IPS DF 4.7 (cell line): ENCODE measurements at regions not wholly inside any gene's neighbourhood (a gene's known extent, or its start where the extent isn't known, plus 50 kb on each side); places are given as distances from the start of the nearest gene placed in this dataset.
"Not testable (repeated sequence)": the region's sequence is repeated elsewhere in the genome, so short reads cannot be mapped to it uniquely, and the experiment has no call there.

Source experiments
- DNase-seq: peaks from one replicate; pipeline ENCODE4 v3.0.0-alpha.2; 2013; ENCODE audit warnings: low spot score; ENCODE audit errors: extremely low read depth

DNA sequence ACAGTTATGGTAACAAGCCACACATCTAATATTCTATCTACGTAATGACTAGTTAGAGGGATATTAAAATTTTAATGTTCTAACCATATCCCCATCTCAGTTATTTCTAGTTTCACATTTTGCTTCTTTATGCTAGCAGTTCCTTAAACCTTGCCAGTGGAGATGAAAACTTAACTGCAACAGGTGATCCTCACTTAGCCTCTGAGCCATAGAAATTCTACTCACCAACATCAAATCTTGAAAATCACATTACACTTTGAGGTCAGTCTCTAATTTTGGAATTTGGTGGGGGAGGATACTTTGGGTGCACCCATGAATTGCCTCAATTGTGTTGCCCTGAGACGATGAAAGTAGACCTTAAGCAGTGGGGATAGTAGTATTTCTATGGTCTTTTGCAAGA, 256.4 kb downstream of the GATA3 start:
- no peak for DNase-seq

DNA sequence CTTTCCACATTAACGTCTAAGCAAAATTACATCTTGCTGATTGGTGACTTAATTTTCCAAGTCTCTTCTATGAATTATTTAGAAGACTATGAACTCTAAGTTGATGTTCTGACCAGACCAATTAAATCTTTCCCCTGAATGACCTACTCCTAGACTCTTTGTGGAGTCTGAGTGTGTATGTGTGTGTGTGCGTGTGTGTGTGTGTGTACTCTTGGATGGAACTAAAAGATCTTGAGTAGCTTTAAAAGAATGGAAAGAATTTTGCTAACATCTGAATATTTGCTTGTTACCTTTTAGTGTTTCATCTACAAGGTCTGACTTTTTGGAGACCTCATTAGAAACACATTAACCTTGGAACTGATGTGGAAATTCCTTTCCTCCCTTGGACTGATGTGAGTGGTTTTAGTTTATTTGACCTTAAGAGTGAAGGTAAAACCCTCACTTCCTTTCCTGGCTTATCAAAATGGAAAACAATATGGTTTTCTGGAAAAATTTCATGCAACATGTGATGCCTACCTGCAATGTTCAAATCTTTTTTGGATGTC, 257.1 kb downstream of the GATA3 start:
- DNase-seq = no peak

DNA sequence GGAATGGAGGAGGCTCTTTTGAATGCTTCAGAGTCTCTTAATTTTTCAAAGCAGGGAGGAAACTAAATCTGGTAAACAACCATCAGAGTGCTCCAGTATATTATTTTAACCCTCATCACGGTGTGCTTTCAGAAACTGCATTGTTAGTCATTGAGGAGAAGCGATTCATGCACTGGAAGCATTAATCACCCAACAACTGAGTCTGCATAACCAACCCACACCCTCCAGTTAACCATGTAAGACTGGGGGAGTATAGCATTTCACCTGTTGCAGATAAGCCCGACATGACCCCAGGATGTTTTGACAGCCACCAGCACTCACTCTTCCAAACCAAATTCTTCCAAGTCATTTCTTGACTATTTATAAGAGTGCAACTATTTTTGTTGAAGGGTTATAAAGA, 257.6 kb downstream of the GATA3 start:
- DNase-seq = no peak

DNA sequence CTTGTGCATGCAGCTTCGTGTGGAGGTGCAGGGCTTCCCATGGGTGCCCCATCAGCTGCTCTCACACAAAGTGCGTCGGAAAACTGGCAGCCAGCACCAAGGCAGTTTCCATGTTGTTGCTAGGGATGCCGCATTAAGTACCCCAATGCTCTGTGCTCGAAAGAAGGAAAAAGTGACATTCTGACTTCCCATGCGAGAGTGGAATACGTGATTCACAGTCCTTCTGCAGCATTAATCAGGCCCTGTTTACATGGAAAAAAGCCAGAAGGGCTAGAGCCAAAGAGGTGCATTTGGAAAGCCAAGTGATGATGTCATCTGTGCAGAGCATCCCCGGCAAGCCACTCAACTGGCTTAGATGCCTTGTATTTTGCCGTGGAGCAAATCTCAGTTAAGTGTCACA, 258.3 kb downstream of the GATA3 start:
- DNase-seq = no peak

DNA sequence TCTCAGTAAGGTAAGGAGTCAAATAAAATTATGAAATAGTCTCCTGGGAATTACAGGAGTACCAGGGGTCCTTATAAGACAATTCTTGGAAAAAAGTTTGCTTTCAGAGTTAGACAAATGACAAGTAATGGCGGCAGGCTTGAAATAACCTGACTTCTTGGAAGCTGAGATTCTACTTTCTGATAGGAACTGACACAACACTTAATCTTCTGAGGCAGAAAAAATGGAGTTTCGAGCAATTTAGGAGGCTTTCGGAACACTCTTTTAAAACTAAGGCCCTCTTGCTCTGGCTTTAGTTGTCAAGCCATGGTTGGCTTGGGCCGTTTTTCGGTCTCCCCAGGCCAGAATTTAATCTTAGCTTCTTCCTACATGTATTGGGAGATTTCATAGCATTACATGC, 260.0 kb downstream of the GATA3 start:
- DNase-seq = no peak

DNA sequence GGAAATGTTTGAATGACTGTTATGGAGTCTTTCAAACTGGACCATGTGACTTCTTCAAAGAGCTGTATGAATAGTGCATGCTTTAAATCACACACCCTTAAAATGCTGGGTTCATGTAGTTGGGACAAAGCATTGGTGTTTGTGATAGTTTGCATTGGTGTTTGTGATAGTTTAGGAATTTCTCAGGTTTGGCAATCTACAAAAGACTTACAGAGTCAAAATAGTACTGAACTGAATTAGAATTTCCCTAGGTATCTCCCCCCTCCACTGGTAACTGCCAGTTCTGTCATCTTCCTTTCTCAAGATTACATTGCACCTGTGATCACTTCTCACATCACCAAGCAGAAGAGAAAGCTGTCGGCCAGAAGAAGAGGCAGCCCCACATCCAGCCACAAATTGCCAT, 261.1 kb downstream of the GATA3 start:
- DNase-seq = no peak

DNA sequence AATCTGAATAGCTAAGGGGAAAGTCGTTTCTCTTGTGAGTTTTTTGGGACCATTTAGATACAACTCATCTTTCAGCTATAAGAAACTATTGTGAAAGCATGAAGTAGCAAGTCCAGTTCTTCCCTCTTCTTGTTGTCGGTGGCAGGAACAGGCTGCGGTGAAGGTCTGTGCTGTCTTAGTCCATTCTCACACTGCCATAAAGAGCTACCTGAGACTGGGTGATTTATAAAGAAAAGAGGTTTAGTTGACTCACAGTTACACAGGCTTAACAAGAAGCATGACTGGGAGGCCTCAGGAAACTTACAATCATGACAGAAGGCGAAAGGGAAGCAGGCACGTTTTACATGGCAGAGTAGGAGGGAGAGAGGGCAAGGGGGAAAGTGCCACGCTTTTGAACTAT, 261.8 kb downstream of the GATA3 start:
- DNase-seq = no peak

DNA sequence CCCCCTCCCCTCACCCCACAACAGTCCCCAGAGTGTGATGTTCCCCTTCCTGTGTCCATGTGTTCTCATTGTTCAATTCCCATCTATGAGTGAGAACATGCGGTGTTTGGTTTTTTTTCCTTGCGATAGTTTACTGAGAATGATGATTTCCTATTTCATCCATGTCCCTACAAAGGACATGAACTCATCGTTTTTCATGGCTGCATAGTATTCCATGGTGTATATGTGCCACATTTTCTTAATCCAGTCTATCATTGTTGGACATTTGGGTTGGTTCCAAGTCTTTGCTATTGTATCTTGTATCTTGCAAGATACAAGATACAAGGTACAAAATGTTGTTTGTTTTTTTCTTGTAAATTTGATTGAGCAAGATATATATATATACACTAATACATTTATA, 263.9 kb downstream of the GATA3 start:
- DNase-seq = not testable (repeated sequence)

DNA sequence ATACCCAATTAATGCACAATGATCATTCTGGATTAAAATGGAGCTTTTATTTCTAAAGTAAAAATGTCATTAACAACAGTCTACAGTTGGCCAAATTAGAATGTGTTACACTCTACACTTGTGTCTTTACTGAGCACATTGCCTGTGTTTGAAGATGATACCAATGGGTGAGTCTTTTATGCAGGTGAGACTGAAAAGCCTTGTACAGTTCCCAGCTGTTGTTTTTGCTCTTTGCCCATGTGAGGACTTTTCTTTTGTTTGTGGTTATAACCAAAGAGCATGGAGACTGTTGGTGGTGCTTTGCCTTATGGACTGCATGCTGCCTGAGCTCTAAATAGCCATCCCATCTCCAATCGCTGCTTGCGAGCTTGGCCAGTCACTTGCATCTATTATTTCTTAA, 264.5 kb downstream of the GATA3 start:
- no peak for DNase-seq

DNA sequence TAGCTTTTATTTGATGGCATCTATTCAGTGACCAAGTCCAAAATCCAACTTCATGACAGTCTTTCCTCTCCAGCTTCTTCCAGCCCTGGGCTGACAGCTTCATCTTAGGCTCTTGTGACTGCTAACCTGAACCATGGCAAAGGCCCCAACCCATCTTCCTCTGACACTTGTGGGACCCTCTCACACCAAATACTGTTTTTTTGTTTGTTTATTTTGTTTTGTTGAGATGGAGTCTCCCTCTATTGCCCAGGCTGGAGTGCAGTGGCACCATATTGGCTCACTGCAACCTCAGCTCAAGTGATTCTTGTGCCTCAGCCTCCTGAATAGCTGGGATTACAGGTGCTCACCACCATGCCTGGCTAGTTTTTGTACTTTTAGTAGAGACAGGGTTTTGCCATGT, 265.2 kb downstream of the GATA3 start:
- DNase-seq = no peak

DNA sequence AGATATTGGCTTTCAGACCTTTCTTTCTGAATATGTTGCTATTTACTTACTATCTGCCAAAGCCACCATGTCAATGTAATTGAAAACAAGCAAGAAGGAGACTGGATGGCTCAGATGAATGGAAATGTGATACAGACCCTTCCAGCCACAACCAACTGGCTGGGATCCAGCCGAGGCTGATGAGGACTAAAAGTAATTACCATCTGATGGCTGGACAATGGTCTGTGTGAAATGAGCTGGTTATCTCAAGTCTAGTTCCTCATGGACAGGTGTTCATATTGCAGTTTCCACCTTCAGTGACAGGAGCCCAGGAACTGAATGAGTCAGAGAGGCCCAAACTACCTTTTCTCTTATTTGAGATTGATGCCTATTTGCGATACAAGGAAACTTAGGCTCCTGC, 267.5 kb downstream of the GATA3 start:
- DNase-seq = no peak

DNA sequence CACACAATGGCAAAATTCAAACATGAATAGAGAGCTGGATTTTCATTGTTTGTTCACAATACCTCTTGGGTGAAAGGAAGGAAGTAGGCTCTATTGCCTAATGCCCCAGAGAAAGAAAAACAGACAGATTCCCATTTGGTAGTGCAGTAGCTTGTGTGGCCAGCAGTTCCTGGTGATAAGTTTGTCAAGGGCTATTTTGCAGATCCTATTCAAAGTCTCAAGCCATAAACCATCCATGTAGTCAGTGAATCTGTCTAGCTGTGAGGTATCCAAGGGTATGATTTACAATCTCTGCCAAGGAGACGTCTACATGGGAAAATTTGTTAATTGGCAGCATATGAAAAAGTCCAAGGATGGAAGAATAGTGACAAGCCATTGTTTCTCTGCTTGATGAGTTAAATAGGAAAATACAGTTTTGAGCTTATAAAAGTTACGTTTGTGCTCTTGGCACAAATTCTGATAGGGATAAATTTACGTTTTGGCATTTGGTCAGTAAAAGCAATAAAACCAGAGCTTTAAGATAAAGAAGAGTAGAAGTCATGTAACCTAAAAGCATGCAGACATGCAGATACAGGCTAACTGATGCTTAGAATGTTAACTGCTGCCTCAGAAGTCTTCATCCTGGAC, 269.1 kb downstream of the GATA3 start:
- no peak for DNase-seq

DNA sequence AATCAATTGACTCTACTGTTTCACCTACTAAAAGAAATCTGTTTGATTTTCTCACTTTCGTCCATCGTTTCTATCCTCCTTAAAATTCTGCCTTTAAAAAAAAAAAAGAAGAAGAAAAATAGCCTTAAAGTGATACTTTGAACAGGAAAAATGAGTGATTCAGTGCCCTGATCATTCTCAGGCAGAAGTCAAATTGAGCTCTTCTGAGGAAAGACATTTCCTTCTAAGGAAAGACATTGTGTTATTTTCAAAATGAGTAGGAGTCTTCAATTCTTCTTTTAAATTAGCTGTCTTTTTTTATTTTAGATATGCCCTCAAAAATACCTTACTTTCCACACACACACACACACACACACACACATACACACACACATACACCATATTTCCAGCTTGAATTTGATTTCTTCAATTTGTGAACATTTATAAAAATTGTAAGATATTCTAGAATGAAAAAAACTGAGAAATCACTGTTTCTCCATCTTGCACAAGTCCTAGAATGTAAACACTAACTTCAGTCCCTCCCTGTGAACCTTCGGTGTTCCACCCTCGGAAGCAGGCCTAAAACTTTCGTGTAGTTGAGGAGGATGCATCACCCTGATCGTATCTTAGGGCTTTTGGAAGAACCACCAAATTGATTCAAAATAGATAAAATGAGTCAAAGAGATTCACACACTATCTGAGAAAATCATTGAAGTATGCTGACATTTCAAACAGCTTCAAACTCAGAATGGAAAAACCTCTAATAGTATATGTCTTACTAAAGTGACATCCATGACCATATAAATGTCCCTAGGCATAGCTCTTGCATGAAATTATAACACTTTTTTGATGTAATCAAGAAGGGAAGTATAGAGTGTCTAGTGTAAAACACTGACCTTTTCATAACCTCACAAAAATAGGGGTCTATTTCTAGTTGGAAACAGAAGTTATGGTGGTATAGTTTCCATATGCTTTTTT, 270.8 kb downstream of the GATA3 start:
- no peak for DNase-seq

DNA sequence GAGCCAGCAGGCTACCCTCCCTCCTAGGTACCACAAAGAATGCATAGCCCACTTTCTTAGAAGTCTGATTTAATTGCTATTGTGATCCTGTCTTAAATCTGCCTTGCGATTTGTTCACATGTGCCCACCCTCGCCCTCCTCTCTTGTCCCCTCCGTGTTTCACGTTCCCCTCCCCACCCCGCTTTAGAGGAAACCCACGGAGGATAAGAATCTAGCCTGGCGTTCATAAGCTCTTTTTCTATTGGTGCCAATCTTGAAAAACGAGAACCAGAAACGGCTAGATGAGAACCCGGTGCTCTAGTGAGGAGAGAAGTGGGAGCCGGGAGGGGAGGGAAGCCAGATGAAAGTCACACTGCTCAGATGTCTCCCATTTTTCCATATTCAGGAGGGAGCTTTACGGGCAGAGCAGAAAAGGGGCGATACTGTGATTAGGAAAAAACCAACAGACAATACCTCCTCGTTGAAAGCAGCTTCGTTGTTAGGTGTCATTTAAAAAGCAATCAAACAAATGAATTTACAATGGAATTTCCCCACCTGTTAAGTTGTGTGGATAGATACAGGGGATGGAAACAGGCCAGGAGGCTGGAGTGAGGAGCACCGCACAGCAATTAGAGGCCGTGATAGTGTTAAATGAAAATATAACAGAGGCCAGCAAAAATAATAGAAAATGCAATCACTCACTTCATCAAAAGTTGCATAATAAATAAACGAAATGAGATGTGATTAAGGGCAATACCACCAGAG, 272.1 kb downstream of the GATA3 start:
- DNase-seq = no peak

DNA sequence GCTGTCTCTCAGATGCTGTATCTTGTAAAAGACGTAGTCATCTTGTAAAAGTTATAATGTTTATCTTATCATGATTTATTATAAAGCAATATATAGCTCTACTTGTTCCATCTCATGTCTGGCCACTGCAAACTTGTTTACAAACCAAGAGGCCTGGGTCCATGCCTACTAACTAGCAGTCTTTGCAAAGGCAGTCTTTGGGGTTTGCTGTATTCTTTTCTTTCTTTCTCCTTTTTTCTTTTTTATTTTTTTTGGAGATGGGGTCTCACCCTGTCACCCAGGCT, 272.6 kb downstream of the GATA3 start:
- DNase-seq = no peak

DNA sequence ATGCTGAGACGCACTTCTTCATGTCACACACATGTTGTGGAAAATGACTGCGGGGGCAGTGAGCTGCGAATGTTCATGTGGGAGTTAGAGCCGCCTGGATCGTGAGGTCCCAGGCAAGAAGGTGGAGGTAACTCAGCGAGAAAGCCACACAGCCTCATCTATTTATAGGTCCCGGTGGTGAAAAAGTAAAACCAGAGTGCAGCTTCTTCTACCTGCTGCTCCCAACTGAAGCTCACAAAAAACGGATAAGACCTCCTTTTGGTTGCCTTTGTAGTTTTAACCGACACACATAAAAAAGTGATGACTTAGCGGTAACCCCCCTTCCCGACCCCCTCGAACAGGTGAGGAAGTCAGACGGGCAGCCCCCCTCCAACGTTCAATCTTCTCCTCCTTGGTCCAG, 276.9 kb downstream of the GATA3 start:
- no peak for DNase-seq

DNA sequence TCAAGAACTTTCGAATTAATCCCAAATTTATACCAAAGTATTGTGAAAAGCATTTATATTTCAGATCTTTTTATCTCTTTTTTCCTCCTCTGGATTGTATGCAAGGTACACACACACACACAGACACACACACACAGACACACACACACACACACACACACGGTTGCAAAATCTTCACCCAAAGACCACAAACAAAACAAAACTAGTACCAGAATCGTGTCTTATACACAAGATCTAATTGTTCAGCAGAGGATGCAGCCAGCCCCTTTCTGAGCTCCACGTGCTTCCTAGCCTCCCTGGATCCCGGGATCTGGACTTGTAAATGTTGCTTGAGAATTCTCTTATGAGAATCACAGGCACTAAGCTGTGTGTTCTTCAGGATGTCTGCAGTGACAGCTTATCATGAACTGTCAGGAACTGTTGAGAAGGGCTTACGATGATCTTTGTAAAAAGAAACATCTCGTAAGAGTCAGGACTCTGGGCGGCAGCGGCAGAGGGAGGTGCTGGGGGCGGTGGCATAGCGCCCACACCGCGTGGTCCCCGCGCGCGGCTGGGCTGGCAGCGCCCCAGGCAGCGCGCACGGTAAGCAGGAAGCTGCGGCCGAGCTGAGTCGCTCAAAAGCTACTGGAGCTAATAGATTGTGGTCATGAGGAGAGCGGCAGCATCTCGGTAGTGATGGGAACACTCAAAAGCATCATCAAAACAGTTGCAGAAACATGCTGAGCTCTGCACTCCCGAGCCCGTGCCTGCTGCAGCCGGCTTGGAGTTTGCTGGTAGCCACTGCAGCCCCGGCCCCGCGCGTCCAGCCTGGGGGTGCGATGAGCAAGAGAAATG, 277.6 kb downstream of the GATA3 start:
- DNase-seq = no peak

DNA sequence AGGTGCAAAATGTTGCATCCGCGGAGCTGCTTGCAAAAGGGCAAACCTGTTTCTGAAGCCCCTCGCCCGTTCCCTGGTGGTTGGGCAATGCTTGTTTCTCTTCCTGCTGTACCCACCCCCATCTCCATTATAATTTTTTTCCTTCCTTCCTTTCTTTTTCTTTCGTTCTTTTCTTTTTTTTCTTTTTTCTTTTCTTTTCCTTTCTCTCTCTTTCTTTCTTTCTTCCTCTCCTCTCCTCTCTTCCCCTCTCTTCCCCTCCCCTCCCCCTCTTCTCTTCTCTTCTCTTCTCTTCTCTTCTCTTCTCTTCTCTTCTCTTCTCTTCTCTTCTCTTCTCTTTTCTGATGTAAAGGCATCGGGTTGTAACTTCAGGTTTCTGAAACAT, 278.2 kb downstream of the GATA3 start:
- DNase-seq = no peak

DNA sequence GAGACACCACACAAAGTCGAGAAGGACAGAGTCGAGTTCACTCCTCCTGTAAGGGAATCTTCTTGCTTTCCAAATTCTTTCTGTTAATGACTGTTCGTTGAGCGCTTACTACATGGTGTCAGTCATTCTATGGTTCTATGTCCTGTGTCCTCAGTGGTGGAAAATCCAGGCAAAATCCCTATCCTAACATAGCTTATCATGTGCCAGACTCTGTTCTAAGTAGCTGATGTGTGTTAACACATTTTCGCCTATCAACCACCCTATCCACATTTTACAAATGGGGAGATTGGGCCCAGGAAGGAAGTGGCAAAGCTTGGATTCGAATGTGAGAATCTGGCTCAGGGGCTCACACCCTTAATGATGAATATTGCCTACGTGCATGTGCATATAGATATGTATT, 280.1 kb downstream of the GATA3 start:
- no peak for DNase-seq

DNA sequence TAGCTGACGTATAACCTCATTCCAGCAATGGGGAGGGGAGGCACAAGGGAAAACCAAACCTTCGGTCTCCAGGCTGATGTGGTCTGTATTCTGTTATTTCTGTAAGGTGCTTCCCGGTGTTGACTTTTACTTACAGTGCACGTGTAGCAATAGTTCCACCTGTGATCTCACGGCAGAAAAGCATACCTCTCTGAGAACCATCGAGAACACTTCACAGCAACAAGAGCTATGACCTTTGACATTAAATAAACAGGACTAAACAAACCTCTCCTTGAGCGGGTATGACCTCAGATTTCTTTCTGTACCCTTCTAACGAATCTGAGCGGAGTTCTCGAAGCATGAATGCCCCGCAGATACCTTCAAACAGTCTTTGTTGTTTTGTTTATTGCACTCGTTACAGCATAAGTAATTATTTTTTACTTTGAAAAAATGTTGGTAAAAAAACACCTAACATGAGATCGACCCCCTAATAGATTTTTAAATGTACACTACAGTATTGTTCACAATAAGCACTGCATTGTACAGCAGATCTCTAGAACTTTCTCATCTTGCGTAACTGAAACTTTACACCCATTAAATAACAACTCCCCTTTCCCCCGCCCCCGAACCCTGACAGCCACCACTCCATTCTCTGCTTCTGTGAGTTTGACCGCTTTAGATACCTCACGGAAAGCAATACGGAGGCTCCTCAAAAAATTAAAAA, 282.3 kb downstream of the GATA3 start:
- DNase-seq = no peak

DNA sequence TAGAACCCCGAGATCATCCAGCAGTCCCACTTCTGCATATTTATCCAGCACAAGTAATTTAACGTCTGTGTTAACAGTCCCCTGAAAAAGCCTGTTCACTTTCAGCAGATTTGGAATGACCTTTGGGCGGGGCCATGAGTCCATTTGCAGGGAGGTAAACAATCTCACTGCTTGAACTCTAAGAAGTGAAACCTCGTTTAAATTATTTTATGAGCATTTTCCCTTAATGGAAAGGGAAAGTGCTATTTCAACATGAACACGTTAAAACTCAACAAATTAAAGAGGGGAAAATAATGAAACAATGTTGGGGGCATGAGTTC, 282.8 kb downstream of the GATA3 start:
- DNase-seq = no peak
